Adrenal gland (tissue), 9 donors: ENCODE measurements at regions not wholly inside any gene's neighbourhood (a gene's known extent, or its start where the extent isn't known, plus 50 kb on each side); places are given as distances from the start of the nearest gene placed in this dataset.

Experiments used
- DNase-seq, 7 donors: peaks; one replicate each; pipeline ENCODE4 v3.0.0-alpha.2; 2019 to 2020
- H3K27ac ChIP-seq, 5 donors: fragments of 200-600 bp; sonication (generic) in 4 of 5; 1 replicate in 3 of 5; 2 replicates in 2 of 5; pipeline versions ENCODE4 v1.5.1 to v1.8.0; 2016 to 2020; ENCODE audit warnings: mild to moderate bottlenecking in 1 of 5
- H3K27me3 ChIP-seq: fragments of 200-600 bp; 2 replicates; pipeline ENCODE4 v1.8.0; 2021
- H3K36me3 ChIP-seq, 2 donors: fragments of 200-600 bp; replicated peaks in 1 of 2; 1 replicate in 1 of 2; 2 replicates in 1 of 2; pipeline versions ENCODE4 v1.5.1 to v1.8.0; 2018 to 2022
- H3K4me1 ChIP-seq, 2 donors: fragments of 200-600 bp; replicated peaks in 1 of 2; 1 replicate in 1 of 2; 2 replicates in 1 of 2; pipeline versions ENCODE4 v1.5.1 to v1.8.0; 2018 to 2021
- H3K4me3 ChIP-seq, 4 donors: fragments of 200-600 bp; sonication (generic) in 3 of 4; one replicate each; pipeline ENCODE4 v1.5.1; 2016 to 2018
- H3K9me3 ChIP-seq, 3 donors: fragments of 200-600 bp; sonication (generic) in 1 of 3; replicated peaks in 1 of 3; 1 replicate in 2 of 3; 2 replicates in 1 of 3; pipeline versions ENCODE4 v1.5.1 to v1.8.0; 2016 to 2021
- POLR2A ChIP-seq, 2 donors: fragments of 450-650 bp; IDR thresholded peaks; one replicate each; pipeline ENCODE4 v1.6.1; 2017; ENCODE audit warnings: antibody characterized with exemption in 2 of 2, mild to moderate bottlenecking in 2 of 2, moderate library complexity in 1 of 2
- WGBS, 4 donors: extraction: QIAGEN DNeasy Blood & Tissue Kit in 2 of 4; methylation state at CpG; one replicate each; pipeline versions ENCODE4 v1.1.5 to v1.1.7; 2013 to 2017; 5-methylcytosine and 5-hydroxymethylcytosine counted together
- intact Hi-C, 2 donors: fragments of 100-400 bp; cut with DNase I; formaldehyde crosslinking; loops; one replicate each; pipeline versions ENCODE4 v1.14.1 to v1.15.0; 2022 to 2023
- small RNA-seq, 2 donors: library from RNA; depleted of rRNA; stranded (forward); fragments of <200 nt; gene quantifications; one replicate each; pipeline ENCODE3, GENCODE V24; 2016
- TF ChIP-seq, protein P1 (sequence below), 6 experiments: fragments of 450-650 bp in 4 of 6; fragments of 200-600 bp in 2 of 6; sonication (generic) in 1 of 6; IDR thresholded peaks; 1 replicate in 5 of 6; 2 replicates in 1 of 6; pipeline versions ENCODE4 v1.5.1 to v1.8.0; 2016 to 2021; ENCODE audit warnings: antibody characterized with exemption in 6 of 6, mild to moderate bottlenecking in 2 of 6, moderate library complexity in 1 of 6
- donor health status: healthy with polysubstance abuse.
- donor health status: Bipolar disorder and iron deficiency.
- donor health status: DM: yes; HTN: yes; CAD: no.
- donor health status: DM: no; HTN: no; CAD: no.
- donor health status: DM: no; HTN: no; CAD: no.

DNA sequence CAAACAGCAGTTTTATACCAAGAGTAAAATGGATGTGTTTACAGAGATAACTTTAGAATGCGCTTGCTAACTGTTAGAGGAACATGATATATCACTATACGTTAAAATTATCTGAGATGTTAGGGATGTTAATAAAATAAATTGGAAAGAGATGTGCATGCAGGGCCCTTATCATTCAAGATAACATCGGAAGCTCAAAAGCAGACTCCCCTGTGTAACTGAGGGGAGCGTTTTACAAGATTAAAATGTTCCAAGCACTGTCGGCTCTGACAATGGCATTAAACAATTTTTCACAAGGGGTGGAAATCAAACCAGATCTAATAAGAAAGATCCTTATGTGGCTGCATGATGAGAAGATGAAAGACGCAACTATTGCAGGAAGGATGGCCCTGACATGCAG, 53.3 kb upstream of the DCC start:
- TF ChIP-seq, protein P1, sequence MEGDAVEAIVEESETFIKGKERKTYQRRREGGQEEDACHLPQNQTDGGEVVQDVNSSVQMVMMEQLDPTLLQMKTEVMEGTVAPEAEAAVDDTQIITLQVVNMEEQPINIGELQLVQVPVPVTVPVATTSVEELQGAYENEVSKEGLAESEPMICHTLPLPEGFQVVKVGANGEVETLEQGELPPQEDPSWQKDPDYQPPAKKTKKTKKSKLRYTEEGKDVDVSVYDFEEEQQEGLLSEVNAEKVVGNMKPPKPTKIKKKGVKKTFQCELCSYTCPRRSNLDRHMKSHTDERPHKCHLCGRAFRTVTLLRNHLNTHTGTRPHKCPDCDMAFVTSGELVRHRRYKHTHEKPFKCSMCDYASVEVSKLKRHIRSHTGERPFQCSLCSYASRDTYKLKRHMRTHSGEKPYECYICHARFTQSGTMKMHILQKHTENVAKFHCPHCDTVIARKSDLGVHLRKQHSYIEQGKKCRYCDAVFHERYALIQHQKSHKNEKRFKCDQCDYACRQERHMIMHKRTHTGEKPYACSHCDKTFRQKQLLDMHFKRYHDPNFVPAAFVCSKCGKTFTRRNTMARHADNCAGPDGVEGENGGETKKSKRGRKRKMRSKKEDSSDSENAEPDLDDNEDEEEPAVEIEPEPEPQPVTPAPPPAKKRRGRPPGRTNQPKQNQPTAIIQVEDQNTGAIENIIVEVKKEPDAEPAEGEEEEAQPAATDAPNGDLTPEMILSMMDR (IDR thresholded peaks at IDR 0.05), result no peak
- TF ChIP-seq POLR2A (IDR thresholded peaks at IDR 0.05), result no peak
- no peaks in the 10 kb centered on the region for H3K27me3 ChIP-seq
- intact Hi-C loops, result no loop called here
- no peaks in the 10 kb centered on the region for H3K36me3 ChIP-seq
- H3K9me3 ChIP-seq, result no peaks in the 10 kb centered on the region
- no peak overlapping the region for H3K27ac ChIP-seq
- H3K4me1 ChIP-seq, result no peaks in the 10 kb centered on the region
- DNase-seq, result no peak
- WGBS, 4 donors, result 37 to 47% (median 43%) methylated on average over 6 of the region's 6 CpGs
- no peak overlapping the region for H3K4me3 ChIP-seq

DNA sequence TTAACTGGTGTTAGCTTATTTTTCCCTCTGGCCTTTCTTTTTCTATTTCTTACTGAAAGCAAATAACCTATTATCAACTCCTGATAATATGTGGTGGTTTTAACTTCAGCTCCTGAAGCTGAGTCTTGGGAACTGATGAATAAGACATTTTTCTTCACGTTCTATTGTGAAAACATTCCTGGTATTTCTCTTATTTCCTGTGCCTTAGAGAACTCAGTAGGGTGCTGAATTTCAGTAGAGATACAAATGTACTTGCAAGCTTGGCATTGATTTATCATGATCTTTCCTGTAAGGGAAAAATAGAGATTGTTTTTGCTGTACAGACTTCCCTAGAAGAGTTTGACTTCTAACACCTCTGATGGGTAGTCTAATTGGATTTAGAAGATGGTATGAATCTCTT, 52.8 kb upstream of the DCC start:
- no peak for DNase-seq
- intact Hi-C loops, result no loop called here
- 4 to 23% (median 19%) methylated on average over 1 of the region's 1 CpG for WGBS, 4 donors

DNA sequence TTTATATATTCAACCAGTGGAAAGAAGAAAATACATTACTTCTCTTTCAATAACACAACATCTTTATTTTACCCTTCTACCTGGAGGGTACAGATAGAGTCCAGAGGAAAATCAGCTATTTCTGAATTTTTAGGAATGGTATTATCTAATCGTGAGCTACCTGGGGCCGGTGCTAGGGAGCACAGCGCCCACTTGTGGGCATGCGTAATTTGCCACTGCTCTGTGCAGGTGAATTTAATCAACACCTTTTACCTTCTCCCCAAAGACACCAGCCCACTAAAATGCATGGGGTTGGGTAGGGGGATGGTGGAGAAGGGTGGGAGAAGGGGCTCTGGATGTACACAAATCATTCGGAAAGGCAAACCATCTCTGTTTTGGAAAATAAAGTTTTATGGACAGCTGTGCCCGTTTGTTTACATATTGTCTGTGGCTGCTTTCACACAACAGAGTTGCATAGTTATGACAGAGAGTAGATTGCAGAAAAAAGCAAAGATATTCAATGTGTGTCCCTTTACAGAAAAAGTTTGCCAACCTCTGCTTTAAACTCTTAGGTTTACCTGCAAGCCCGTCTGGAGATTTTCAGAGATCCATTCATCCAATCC, 51.5 kb upstream of the DCC start:
- WGBS, 4 donors, result 29 to 41% (median 35%) methylated on average over 7 of the region's 7 CpGs
- peak in 5 of 7 donors; percentile 16 to 54 (median 27) for DNase-seq
- no peaks in the 10 kb centered on the region for H3K9me3 ChIP-seq
- no peak overlapping the region for H3K4me3 ChIP-seq
- no peaks in the 10 kb centered on the region for H3K36me3 ChIP-seq
- H3K27ac ChIP-seq, result no peak overlapping the region
- no peaks in the 10 kb centered on the region for H3K27me3 ChIP-seq
- H3K4me1 ChIP-seq, result no peaks in the 10 kb centered on the region
- intact Hi-C loops, result no loop called here
- TF ChIP-seq, protein P1 (IDR thresholded peaks at IDR 0.05), result peak; percentile 46 to 58 (median 54)
- no peak for TF ChIP-seq POLR2A (IDR thresholded peaks at IDR 0.05)

More for the DNA sequence above, 52.8 kb upstream of the DCC start:
- Histone ChIP-seq H3K4me3 (no peak overlapping the region), H3K9me3 (no peaks in the 10 kb centered on the region), H3K4me1 (no peaks in the 10 kb centered on the region), H3K27ac (no peak overlapping the region), H3K27me3 (no peaks in the 10 kb centered on the region), H3K36me3 (no peaks in the 10 kb centered on the region)
- TF ChIP-seq, protein P1 (IDR thresholded peaks at IDR 0.05), result no peak
- TF ChIP-seq POLR2A (IDR thresholded peaks at IDR 0.05), result no peak

DNA sequence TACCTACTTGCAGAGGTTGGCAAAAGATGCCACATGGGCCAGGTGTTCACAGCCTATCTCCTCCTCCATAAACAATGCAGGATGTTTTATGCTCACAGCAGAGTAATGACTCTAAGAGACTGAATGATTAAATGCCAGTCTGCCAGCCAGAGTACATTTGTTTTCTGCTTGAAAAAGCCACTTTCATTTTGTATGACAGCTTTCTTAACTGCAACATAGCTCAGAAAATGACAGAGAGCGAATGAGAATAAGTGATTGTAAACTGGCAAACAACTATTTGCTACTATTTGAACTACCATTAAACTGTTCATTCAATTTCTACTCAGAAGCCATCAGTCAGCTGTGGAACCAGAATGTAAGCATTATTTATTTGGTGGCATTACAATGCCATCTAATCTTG, 50.6 kb upstream of the DCC start:
- no peak overlapping the region for H3K27ac ChIP-seq
- H3K9me3 ChIP-seq, result no peaks in the 10 kb centered on the region
- no peaks in the 10 kb centered on the region for H3K27me3 ChIP-seq
- intact Hi-C loops, result no loop called here
- H3K4me3 ChIP-seq, result no peak overlapping the region
- H3K4me1 ChIP-seq, result no peaks in the 10 kb centered on the region
- H3K36me3 ChIP-seq, result no peaks in the 10 kb centered on the region
- 63 to 76% (median 68%) methylated on average over 1 of the region's 1 CpG for WGBS, 4 donors
- DNase-seq, result no peak
- no peak for TF ChIP-seq POLR2A (IDR thresholded peaks at IDR 0.05)
- TF ChIP-seq, protein P1 (IDR thresholded peaks at IDR 0.05), result no peak

Small RNA genes in the stretch of these regions (small RNA-seq; reads per million reads assigned to genes)
- gene RNU1-46P, result 0 reads per million in 2 donors
